NCI-H1092 (cell line): ENCODE measurements at regions not wholly inside any gene's neighbourhood (a gene's known extent, or its start where the extent isn't known, plus 50 kb on each side); places are given as distances from the start of the nearest gene placed in this dataset.

Experiments
- DNase-seq: peaks from one replicate; lab custom pipeline; 2025; lab: John Stamatoyannopoulos, UW

- no peak for DNase-seq
These were observed 59.6 kb downstream of the C3orf38 start for GRCh38 chr3:88209356-88209755.

DNA sequence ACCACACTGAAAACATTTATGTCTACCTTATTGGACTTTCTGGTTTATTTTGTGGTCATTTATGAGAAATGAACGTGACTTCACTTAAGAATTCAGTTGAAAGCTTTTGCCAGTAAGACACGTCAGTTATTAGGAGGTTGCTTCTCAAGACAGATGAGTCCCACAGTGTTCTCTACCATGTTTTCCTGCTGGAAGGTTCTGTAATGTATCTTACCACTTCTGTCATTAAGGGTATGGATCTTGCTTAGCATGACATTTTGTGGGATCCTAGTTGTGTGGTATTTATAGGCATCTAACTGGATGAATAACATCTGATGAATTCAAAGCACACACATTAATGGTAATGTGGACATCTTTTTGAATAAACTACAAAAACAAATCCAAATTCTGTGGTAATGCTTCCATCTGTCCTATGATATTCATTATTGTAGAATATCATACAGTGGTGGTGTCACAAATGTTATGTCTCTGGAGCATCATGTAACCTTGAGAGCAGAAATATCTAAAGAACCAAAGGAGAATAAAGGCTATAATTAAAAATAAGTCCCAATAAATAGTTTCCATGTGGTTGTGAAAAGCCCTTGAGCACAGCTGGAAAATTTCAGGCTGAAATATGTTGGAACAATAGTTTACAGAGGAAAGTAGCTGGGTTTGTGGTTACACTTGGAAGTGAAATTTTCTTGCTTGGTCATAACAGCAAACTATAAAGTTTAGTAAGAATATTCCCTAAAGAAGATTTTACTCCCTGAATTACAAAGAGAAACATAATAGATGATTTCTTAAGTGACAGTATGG is 61.5 kb downstream of the C3orf38 start:
- DNase-seq = no peak

DNA sequence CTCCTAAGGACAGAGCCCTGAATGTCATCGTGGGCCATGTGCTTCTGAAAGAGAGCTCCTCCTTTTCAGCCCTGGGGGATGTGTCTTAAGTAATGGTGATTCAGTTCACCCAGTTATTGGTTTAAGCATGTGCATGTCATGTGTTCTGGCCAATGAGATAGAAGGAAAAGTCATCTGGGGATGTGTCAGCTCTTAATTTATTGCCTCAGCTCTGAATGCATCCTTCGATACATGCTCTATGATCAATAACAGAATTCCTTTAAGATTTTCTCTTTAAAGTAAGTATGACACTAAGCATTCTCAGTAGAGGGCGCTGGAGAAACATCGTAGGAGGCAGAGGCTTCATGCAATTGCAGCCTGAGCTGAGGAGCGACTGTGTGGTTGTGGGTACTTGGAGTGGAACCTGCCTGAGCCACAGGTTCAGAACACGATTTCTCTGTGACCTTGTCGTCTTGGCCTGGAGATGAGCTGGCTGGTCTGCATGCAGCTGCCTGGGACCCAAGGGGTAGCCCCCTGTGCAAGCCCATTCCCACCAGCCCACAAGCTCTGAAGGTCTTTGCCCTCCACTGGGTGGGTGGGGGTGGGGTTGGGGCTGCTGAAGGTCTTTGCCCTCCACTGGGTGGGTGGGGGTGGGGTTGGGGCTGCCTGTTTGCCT is 69.5 kb downstream of the C3orf38 start:
- DNase-seq = peak; percentile 53

GRCh38 chr3:88220126-88220525 is 70.4 kb downstream of the C3orf38 start:
- DNase-seq = no peak

DNA sequence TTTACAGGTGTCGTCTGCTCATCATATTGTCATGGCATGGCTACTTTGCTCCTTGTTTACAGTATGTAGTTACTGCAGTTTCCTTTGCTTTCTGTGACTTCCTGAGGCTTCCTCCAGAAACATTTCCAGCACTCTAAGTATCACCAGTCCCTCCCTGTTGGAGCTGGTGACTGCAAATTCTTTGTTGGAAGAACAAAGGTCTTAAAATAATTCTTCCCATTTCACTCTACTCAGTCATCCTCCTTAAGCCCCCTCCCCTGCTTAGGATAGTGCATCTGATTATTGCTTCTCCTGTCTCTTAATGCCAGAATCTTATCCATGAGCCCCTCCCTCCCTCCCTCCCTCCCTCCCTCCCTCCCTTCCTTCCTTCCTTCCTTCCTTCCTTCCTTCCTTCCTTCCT is 72.0 kb downstream of the C3orf38 start:
- DNase-seq = no peak

GRCh38 chr3:88222343-88222742 is 72.6 kb downstream of the C3orf38 start:
- no peak for DNase-seq

DNA sequence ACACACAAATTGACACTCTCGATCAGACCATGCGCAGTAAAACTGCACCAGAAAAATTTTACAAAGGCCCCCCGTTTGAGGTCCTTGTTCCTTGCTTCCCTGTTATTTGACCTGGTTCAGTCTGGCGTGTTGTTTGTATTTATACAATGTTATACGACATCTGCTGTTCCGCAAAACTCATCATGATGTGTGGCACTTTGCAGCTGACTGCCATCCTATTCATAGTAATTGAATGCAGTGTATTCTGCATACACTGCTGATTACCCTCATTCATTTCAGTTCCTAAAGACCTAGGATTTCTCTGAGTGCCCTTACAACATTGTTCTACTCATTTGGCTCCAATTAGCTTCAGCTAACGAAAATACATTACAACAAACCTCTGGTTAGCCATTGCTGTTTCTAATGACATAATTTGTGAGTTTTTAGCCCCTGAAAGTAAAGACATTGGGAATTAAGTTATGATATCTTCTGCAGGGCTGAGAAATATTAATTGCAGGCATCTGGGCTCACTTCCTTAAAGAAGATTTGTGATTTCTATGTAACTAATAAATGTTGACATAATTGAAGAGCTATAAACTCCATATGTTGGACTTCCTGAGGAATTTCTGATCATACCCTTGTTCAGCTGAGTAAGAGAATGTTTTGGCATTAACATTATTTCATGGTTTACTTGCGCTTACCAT is 75.7 kb downstream of the C3orf38 start:
- DNase-seq = no peak

- no peak for DNase-seq
These were observed 77.2 kb downstream of the C3orf38 start for GRCh38 chr3:88226910-88227309.

GRCh38 chr3:88230638-88231037 is 80.9 kb downstream of the C3orf38 start:
- DNase-seq = no peak

- no peak for DNase-seq
These were observed 81.4 kb downstream of the C3orf38 start for GRCh38 chr3:88231207-88231606.

- no peak for DNase-seq
These were observed 81.9 kb downstream of the C3orf38 start for GRCh38 chr3:88231632-88232031.

GRCh38 chr3:88235102-88235501 is 85.3 kb downstream of the C3orf38 start:
- DNase-seq = no peak

DNA sequence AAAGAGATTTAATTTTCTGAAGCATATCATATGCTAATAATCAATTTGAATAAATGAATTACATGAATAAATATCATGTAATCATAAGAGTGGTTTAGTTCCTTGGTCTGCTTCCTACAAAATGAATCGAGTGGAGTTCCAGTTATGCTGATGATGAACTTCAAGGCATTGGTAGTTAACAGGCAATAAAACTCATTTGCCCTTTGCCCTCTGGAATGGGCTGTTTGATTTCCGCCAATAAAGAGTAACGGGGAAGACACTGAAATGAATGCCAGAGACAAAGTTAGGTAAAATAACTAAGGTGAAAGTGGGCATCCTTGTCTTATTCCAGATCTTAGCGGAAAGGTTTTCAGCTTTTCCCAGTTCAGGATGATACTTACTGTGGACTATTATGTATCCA is 90.1 kb downstream of the C3orf38 start:
- no peak for DNase-seq

- DNase-seq = no peak
These were observed 98.9 kb downstream of the C3orf38 start for GRCh38 chr3:88248658-88249057.

GRCh38 chr3:88259045-88259444 is 109.3 kb downstream of the C3orf38 start:
- DNase-seq = no peak

GRCh38 chr3:88262527-88262926 is 112.8 kb downstream of the C3orf38 start:
- DNase-seq = no peak

DNA sequence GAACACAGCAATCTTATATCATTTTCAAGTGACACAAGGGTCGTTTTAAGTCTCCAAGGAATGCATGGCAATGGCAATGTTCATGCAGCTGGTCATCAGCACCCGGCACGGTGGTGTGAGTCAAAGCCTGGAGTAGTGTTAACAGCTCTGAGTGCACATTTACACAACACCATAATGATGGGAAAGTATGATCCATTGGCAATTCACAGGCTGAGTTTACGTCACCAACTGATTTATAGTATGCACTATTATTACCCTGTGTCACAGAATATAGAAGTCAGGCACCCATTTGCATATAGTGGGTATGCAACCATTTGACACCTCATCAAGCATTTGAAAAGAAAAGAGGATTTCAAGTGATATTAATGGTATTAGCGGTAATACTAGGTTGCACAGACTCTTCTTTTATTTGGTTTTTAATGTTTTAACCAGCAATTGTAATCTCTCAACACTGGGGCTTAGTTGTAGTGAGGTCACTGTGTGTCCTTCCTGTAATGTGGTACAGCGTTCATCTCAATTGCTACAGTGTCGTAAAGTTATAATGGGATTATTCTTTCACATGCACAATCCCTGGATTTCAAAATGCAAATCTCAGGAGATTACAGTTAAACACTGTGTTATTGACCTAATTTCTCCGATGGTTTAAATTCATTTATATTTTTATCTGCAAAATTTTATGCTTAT is 113.8 kb downstream of the C3orf38 start:
- DNase-seq = no peak

GRCh38 chr3:88267441-88267840 is 117.7 kb downstream of the C3orf38 start:
- DNase-seq = no peak

DNA sequence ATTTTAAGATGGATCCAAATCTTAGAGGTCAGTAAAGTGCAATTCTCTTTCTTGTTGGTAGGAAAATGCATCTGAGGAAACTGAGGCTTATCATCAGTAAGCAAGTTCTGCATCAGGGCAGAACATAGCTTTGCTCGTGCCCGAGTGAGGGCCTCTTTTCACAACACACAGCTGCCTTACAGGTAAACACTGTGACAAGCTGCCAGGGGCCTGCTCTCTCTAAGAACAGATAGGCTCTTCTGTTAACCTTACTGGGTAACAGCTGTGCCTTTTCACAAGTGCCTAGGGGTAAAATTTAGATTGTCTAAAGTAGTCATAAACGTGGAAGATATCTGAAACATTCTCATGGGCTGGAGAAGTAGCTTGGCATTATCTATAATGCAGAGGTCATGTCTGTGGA is 118.1 kb downstream of the C3orf38 start:
- no peak for DNase-seq

DNA sequence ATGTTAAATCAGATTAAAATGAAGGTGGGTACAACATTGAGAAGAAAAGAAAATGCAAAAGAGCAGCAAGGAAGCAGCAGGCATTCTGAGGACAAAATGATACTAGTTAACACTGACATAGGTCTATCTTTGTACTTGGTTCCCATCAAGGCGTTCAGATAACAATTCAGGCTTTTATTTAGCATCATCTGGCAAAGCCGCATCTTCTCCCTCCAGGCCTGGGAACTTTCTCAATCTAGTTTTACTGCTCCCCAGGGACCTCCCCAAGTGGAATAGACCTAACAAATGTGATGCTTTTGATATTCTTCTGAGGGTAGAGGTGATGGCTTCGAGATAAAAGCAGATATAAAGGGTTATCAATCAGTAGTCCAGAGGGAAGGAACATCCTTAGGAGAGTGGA is 130.6 kb downstream of the C3orf38 start:
- DNase-seq = no peak

DNA sequence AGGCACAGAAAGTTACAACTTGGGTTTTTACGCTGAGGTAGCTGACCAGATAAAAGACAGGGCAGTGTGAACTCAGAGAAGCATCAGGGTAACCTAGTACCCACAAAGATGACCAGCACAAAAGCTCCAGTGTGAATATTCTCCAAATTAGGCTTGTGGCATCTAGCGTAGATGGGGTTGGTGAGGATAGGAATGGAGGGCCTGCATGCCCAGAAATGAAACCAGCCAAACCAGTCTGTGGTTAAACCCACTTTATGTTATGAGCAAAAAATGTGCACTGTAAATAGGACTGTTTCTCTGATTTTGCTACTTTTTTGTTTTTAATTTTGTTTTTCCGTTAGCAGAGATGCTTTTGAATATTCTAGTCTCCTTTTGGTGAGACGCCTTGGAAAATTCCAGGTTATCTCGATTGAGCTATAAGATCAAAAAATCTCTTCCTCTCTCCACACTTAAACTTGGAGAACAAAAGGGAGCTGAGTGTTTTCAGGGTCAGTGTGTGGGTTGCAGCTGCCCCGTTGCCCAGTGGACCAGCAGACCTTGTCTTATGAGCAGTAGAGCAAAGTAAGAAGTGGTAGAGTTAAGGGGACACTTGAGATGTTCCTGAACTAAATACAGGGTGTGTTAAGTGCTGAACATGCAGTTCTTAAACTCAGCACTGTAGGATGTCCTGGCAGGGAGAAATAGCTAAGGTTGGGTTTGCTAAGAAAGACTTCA is 132.9 kb downstream of the C3orf38 start:
- no peak for DNase-seq

DNA sequence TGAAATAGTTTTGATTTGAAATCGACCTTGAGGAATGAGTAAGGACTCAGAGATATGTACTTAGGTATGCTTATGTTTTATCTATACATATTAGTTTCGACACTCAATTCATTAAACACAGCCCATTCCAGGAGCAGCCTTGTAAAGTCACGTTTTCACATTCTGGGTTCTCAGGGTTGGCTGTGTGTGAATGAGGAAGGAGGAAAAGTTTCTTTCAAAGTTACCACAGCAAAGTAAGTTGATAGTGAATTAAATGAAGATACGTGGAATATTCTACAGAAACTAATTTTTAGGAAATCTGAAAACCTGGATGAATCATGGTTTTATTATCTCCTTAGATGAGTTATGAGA is 133.5 kb downstream of the C3orf38 start:
- no peak for DNase-seq
